K562 (cell line): ENCODE measurements at regions not wholly inside any gene's neighbourhood (a gene's known extent, or its start where the extent isn't known, plus 50 kb on each side); places are given as distances from the start of the nearest gene placed in this dataset.

Source experiments
- ATAC-seq: fragments of 200-7000 bp; cut with Tn5 transposase; 3 replicates; pipeline ENCODE4 v1.9.1; 2020; ENCODE audit warnings: moderate library complexity
- BruUV-seq: library from RNA; stranded (reverse); fragments of 400-500 nt; replicated peaks from 2 replicates; lab custom pipeline; 2021; lab: Mats Ljungman, UMichigan
- CTCF ChIA-PET: fragments of 300-600 bp; formaldehyde crosslinking; extraction: SDS; loops from one replicate; lab custom pipeline; 2021; ENCODE audit warnings: low intra/inter-chr PET ratio; lab: Yijun Ruan, JAX
- POLR2A ChIA-PET: fragments of 300-600, 350-650 bp; sonication (Branson Sonifier 250); formaldehyde crosslinking; extraction: SDS; loops from one replicate; lab custom pipeline; 2021; ENCODE audit warnings: antibody characterized with exemption, inconsistent platforms; lab: Yijun Ruan, JAX
- DNase-seq, 4 experiments: peaks; one replicate each; pipeline versions ENCODE4 v3.0.0 to v3.0.0-alpha.2; 2011 to 2018; ENCODE audit warnings: low spot score in 3 of 4, mixed read lengths in 3 of 4; ENCODE audit errors: extremely low read depth in 1 of 4
- FAIRE-seq: peaks from 2 replicates; lab custom pipeline; 2011; peaks lifted over from hg19 to GRCh38; lab: Jason Lieb, UNC
- H2AFZ ChIP-seq: 2 replicates; pipeline ENCODE4 v1.6.0; 2011; ENCODE audit warnings: low read depth, low read length, control low read depth, inconsistent platforms
- H3K27ac ChIP-seq: fragments of 200-600 bp; 3 replicates; pipeline ENCODE4 v1.8.0; 2011; ENCODE audit warnings: low read depth, mild to moderate bottlenecking, control low read depth, inconsistent platforms, low read length, moderate library complexity, mixed read lengths; ENCODE audit errors: extremely low read depth
- H3K27me3 ChIP-seq, 2 experiments: fragments of 300-600 bp in 1 of 2; 2 replicates in 1 of 2; 3 replicates in 1 of 2; pipeline versions ENCODE4 v1.6.0 to v1.8.0; 2011; ENCODE audit warnings: inconsistent platforms in 2 of 2, low read length in 2 of 2, mild to moderate bottlenecking in 1 of 2, mixed read lengths in 1 of 2, moderate library complexity in 1 of 2; ENCODE audit not compliant: control insufficient read depth in 2 of 2, insufficient read depth in 2 of 2
- H3K36me3 ChIP-seq: fragments of 300-600 bp; 3 replicates; pipeline ENCODE4 v1.8.0; 2011; ENCODE audit warnings: mild to moderate bottlenecking, low read length, inconsistent platforms; ENCODE audit not compliant: control insufficient read depth, insufficient read depth
- H3K4me1 ChIP-seq, 2 experiments: fragments of 200-600 bp in 1 of 2; replicated peaks in 1 of 2; 2 replicates in 1 of 2; 3 replicates in 1 of 2; pipeline versions ENCODE4 v1.5.1 to v1.8.0; 2011; ENCODE audit warnings: inconsistent platforms in 2 of 2, low read length in 2 of 2, mild to moderate bottlenecking in 1 of 2, mixed read lengths in 1 of 2, moderate library complexity in 1 of 2; ENCODE audit not compliant: control insufficient read depth in 2 of 2, insufficient read depth in 2 of 2
- H3K4me2 ChIP-seq: 2 replicates; pipeline ENCODE4 v1.6.1; 2011; ENCODE audit warnings: low read length, control low read depth, inconsistent platforms, mixed read lengths; ENCODE audit not compliant: insufficient read depth
- H3K4me3 ChIP-seq: fragments of 200-600 bp; sonication (generic), shearing (Covaris generic); 2 replicates; pipeline ENCODE4 v1.5.1; 2016; ENCODE audit warnings: control low read depth, inconsistent platforms
- H3K79me2 ChIP-seq: fragments of 200-600 bp; 3 replicates; pipeline ENCODE4 v1.8.0; 2011; ENCODE audit warnings: low read length, inconsistent platforms; ENCODE audit not compliant: control insufficient read depth, insufficient read depth
- H3K9ac ChIP-seq, 2 experiments: 2 replicates each; pipeline versions ENCODE4 v1.6.0 to v1.6.1; 2011; ENCODE audit warnings: low read depth in 2 of 2, low read length in 2 of 2, control low read depth in 1 of 2, inconsistent platforms in 1 of 2, mild to moderate bottlenecking in 1 of 2, mixed read lengths in 1 of 2; ENCODE audit not compliant: insufficient read depth in 1 of 2
- H3K9me1 ChIP-seq: one replicate; pipeline ENCODE4 v1.6.0; 2011; ENCODE audit warnings: inconsistent platforms, mild to moderate bottlenecking, low read length, moderate library complexity; ENCODE audit not compliant: control insufficient read depth, insufficient read depth
- H3K9me3 ChIP-seq: replicated peaks from 2 replicates; pipeline ENCODE4 v1.5.1; 2011; ENCODE audit warnings: low read depth, low read length, inconsistent platforms; ENCODE audit not compliant: control insufficient read depth, insufficient read depth
- H4K20me1 ChIP-seq: replicated peaks from 2 replicates; pipeline ENCODE4 v1.6.1; 2011; ENCODE audit warnings: low read length, inconsistent platforms, mixed read lengths; ENCODE audit not compliant: control insufficient read depth, insufficient read depth
- ADNP ChIP-seq: fragments of 200-800 bp; sonication (Bioruptor generic); IDR thresholded peaks from 2 replicates; pipeline ENCODE4 v1.6.1; 2016; ENCODE audit warnings: missing genetic modification characterization, missing compliant biosample characterization
- FOS ChIP-seq: IDR thresholded peaks from 3 replicates; pipeline ENCODE4 v1.6.1; 2011; ENCODE audit not compliant: insufficient read length; ENCODE audit errors: extremely low read depth
- MAFK ChIP-seq: IDR thresholded peaks from 2 replicates; pipeline ENCODE4 v1.6.1; 2011; ENCODE audit warnings: low read length, improper control_type of control experiment
- MTF1 ChIP-seq: fragments of 250-450 bp; sonication (Bioruptor Pico); IDR thresholded peaks from 2 replicates; pipeline ENCODE4 v1.9.0; 2021; ENCODE audit warnings: moderate library complexity, mild to moderate bottlenecking, inconsistent platforms, borderline replicate concordance
- TBP ChIP-seq: optimal IDR thresholded peaks from 2 replicates; pipeline ENCODE3; 2011; ENCODE audit warnings: low read depth, low read length, improper control_type of control experiment
- ZNF75A ChIP-seq: fragments of 450-650 bp; formaldehyde crosslinking; IDR thresholded peaks from 2 replicates; pipeline ENCODE4 v1.4.0; 2020; ENCODE audit warnings: mild to moderate bottlenecking
- WGBS: fragments of 100-300 bp; shearing (Covaris generic); methylation state at CpG from one replicate; pipeline ENCODE4 v1.1.6; 2016; ENCODE audit warnings: low coverage, mixed read lengths; ENCODE audit not compliant: insufficient coverage; ENCODE audit errors: missing lambda C conversion rate; 5-methylcytosine and 5-hydroxymethylcytosine counted together
- in situ Hi-C: fragments of 300-500 bp; cut with MboI; formaldehyde crosslinking; loops from 4 replicates; pipeline ENCODE4 v1.15.0; 2018; ENCODE audit warnings: inconsistent platforms, mixed read lengths
- intact Hi-C: fragments of 100-400 bp; cut with micrococcal nuclease; formaldehyde crosslinking; loops from 2 replicates; pipeline ENCODE4 v1.14.2; 2022
- TF ChIP-seq, protein P1 (sequence below): fragments of 250-450 bp; sonication (Bioruptor Pico); IDR thresholded peaks from 2 replicates; pipeline ENCODE4 v1.5.0; 2021
- TF ChIP-seq, protein P2 (sequence below): sonication (generic); formaldehyde crosslinking; IDR thresholded peaks from 2 replicates; pipeline ENCODE4 v1.8.1; 2022; ENCODE audit warnings: missing genetic modification reagents
- TF ChIP-seq, protein P3 (sequence below), 2 experiments: fragments of 450-650 bp; formaldehyde crosslinking in 1 of 2; IDR thresholded peaks; 2 replicates each; pipeline versions ENCODE4 v1.4.0 to v1.6.1; 2014 to 2020; ENCODE audit warnings: mild to moderate bottlenecking in 2 of 2, borderline replicate concordance in 1 of 2, low read depth in 1 of 2
- TF ChIP-seq, protein P4 (sequence below): fragments of 250-450 bp; sonication (Bioruptor Pico); IDR thresholded peaks from 2 replicates; pipeline ENCODE4 v1.5.0; 2020; ENCODE audit warnings: mild to moderate bottlenecking, borderline replicate concordance

DNA sequence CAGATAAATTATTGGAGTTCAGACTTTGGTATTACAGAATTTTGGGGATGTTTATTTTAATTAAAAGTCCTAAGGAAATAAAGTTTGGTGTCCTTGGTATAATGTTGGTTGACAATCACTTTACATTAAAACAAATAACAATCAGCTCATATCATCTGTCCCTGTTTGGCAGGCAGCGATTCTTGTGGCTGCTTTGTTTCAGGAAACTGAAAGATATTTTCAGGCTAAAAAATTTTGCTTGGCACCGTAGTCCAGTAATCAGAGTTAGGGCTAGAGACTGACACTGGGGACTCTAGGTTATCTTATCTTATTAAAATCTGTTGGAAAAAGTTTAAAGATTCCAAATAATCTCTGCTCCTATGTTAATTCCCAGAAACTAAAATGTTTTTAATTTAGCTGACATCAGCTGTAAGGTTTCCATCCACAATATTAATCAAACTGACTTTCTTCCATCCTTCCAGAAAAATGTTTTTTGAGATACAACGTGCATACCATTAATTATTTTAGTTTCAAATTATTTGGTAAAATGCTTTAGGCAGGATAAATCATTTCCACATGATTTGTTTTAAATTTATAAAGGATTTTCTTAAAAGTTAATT is 97.6 kb downstream of the ZIC5 start:
- in situ Hi-C loops, result no loop called here
- TF ChIP-seq, protein P1, sequence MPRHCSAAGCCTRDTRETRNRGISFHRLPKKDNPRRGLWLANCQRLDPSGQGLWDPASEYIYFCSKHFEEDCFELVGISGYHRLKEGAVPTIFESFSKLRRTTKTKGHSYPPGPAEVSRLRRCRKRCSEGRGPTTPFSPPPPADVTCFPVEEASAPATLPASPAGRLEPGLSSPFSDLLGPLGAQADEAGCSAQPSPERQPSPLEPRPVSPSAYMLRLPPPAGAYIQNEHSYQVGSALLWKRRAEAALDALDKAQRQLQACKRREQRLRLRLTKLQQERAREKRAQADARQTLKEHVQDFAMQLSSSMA (CRISPR knock-in tag), result no peak
- TF ChIP-seq MTF1 (CRISPR knock-in tag) (no peak), MAFK (no peak), TBP (no peak), ADNP (tag) (no peak), ZNF75A (CRISPR knock-in tag) (no peak), FOS (no peak)
- TF ChIP-seq, protein P2, sequence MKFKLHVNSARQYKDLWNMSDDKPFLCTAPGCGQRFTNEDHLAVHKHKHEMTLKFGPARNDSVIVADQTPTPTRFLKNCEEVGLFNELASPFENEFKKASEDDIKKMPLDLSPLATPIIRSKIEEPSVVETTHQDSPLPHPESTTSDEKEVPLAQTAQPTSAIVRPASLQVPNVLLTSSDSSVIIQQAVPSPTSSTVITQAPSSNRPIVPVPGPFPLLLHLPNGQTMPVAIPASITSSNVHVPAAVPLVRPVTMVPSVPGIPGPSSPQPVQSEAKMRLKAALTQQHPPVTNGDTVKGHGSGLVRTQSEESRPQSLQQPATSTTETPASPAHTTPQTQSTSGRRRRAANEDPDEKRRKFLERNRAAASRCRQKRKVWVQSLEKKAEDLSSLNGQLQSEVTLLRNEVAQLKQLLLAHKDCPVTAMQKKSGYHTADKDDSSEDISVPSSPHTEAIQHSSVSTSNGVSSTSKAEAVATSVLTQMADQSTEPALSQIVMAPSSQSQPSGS (CRISPR knock-in tag), result no peak
- TF ChIP-seq, protein P3, sequence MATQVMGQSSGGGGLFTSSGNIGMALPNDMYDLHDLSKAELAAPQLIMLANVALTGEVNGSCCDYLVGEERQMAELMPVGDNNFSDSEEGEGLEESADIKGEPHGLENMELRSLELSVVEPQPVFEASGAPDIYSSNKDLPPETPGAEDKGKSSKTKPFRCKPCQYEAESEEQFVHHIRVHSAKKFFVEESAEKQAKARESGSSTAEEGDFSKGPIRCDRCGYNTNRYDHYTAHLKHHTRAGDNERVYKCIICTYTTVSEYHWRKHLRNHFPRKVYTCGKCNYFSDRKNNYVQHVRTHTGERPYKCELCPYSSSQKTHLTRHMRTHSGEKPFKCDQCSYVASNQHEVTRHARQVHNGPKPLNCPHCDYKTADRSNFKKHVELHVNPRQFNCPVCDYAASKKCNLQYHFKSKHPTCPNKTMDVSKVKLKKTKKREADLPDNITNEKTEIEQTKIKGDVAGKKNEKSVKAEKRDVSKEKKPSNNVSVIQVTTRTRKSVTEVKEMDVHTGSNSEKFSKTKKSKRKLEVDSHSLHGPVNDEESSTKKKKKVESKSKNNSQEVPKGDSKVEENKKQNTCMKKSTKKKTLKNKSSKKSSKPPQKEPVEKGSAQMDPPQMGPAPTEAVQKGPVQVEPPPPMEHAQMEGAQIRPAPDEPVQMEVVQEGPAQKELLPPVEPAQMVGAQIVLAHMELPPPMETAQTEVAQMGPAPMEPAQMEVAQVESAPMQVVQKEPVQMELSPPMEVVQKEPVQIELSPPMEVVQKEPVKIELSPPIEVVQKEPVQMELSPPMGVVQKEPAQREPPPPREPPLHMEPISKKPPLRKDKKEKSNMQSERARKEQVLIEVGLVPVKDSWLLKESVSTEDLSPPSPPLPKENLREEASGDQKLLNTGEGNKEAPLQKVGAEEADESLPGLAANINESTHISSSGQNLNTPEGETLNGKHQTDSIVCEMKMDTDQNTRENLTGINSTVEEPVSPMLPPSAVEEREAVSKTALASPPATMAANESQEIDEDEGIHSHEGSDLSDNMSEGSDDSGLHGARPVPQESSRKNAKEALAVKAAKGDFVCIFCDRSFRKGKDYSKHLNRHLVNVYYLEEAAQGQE (IDR thresholded peaks at IDR 0.05; ENCODE audit: borderline replicate concordance), result no peak
- TF ChIP-seq, protein P3 (CRISPR knock-in tag; IDR thresholded peaks at IDR 0.05; ENCODE audit: low read depth), result no peak
- TF ChIP-seq, protein P4, sequence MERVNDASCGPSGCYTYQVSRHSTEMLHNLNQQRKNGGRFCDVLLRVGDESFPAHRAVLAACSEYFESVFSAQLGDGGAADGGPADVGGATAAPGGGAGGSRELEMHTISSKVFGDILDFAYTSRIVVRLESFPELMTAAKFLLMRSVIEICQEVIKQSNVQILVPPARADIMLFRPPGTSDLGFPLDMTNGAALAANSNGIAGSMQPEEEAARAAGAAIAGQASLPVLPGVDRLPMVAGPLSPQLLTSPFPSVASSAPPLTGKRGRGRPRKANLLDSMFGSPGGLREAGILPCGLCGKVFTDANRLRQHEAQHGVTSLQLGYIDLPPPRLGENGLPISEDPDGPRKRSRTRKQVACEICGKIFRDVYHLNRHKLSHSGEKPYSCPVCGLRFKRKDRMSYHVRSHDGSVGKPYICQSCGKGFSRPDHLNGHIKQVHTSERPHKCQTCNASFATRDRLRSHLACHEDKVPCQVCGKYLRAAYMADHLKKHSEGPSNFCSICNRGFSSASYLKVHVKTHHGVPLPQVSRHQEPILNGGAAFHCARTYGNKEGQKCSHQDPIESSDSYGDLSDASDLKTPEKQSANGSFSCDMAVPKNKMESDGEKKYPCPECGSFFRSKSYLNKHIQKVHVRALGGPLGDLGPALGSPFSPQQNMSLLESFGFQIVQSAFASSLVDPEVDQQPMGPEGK (CRISPR knock-in tag), result no peak

More for the DNA sequence above, 97.6 kb downstream of the ZIC5 start:
- Histone ChIP-seq H3K9me1 (no peaks in the 10 kb centered on the region), H4K20me1 (no peaks in the 10 kb centered on the region), H3K4me2 (no peak overlapping the region), H3K36me3 (no peaks in the 10 kb centered on the region), H3K4me3 (no peak overlapping the region), H2AFZ (no peak overlapping the region), H3K4me1 (no peaks in the 10 kb centered on the region), H3K9ac (no peak overlapping the region), H3K27ac (no peak overlapping the region), H3K27me3 (peaks cover 0 to 6% of the 10 kb centered on the region in 2 experiments; a peak in 2 of 5 replicates), H3K79me2 (no peaks in the 10 kb centered on the region), H3K9me3 (no peaks in the 10 kb centered on the region)
- DNase-seq (no peak), ATAC-seq (no peak), FAIRE-seq (no peak)
- 3% methylated on average over 3 of the region's 3 CpGs for WGBS
- intact Hi-C loops, result no loop called here
- BruUV-seq, result no TSS peak
- CTCF ChIA-PET, result no interaction called here
- POLR2A ChIA-PET, result interaction anchor here (1.2 kb wide), 1 partner anchor 362 kb away, joined by 3 read pairs; no protein-coding TSS in a partner anchor
